ENCODE measurements at regions not wholly inside any gene's neighbourhood (a gene's known extent, or its start where the extent isn't known, plus 50 kb on each side); places are given as distances from the start of the nearest gene placed in this dataset.

DNA sequence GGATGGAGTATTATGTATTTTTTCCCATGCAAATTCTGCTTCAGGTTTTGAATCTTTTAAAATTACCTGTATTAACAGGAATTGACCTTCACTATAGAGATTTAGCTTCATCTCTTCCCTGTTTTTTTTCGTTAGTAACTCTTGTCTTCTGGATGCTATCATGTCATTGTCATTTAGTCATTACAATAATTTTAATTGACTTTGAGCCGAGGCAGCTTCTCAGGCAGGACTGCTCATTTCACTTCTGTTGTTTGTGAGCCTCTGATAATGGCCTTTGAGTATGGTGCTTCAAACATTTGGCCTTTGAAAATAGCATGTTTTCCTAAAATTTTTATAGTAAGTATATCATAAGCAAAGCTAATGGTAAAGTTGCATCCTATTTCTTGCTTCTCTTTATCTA, 375.1 kb upstream of the MMS22L start:
- TF ChIP-seq, protein P1, sequence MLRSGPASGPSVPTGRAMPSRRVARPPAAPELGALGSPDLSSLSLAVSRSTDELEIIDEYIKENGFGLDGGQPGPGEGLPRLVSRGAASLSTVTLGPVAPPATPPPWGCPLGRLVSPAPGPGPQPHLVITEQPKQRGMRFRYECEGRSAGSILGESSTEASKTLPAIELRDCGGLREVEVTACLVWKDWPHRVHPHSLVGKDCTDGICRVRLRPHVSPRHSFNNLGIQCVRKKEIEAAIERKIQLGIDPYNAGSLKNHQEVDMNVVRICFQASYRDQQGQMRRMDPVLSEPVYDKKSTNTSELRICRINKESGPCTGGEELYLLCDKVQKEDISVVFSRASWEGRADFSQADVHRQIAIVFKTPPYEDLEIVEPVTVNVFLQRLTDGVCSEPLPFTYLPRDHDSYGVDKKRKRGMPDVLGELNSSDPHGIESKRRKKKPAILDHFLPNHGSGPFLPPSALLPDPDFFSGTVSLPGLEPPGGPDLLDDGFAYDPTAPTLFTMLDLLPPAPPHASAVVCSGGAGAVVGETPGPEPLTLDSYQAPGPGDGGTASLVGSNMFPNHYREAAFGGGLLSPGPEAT (IDR thresholded peaks at IDR 0.05; ENCODE audit: low read depth) = no peak
- no peak for TF ChIP-seq TCF3 (IDR thresholded peaks at IDR 0.05; ENCODE audit: borderline replicate concordance, insufficient read depth, low read depth, low read length)
- TF ChIP-seq, protein P2, sequence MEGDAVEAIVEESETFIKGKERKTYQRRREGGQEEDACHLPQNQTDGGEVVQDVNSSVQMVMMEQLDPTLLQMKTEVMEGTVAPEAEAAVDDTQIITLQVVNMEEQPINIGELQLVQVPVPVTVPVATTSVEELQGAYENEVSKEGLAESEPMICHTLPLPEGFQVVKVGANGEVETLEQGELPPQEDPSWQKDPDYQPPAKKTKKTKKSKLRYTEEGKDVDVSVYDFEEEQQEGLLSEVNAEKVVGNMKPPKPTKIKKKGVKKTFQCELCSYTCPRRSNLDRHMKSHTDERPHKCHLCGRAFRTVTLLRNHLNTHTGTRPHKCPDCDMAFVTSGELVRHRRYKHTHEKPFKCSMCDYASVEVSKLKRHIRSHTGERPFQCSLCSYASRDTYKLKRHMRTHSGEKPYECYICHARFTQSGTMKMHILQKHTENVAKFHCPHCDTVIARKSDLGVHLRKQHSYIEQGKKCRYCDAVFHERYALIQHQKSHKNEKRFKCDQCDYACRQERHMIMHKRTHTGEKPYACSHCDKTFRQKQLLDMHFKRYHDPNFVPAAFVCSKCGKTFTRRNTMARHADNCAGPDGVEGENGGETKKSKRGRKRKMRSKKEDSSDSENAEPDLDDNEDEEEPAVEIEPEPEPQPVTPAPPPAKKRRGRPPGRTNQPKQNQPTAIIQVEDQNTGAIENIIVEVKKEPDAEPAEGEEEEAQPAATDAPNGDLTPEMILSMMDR (IDR thresholded peaks at IDR 0.05 in 2 of 3, conservative IDR thresholded peaks at IDR 0.05 in 1 of 3; ENCODE audit: control insufficient read depth in 2 of 3, extremely low read depth in 1 of 3, insufficient read depth in 1 of 3, low read depth in 3 of 3, low read length in 3 of 3) = no peak
- TF ChIP-seq, protein P3, sequence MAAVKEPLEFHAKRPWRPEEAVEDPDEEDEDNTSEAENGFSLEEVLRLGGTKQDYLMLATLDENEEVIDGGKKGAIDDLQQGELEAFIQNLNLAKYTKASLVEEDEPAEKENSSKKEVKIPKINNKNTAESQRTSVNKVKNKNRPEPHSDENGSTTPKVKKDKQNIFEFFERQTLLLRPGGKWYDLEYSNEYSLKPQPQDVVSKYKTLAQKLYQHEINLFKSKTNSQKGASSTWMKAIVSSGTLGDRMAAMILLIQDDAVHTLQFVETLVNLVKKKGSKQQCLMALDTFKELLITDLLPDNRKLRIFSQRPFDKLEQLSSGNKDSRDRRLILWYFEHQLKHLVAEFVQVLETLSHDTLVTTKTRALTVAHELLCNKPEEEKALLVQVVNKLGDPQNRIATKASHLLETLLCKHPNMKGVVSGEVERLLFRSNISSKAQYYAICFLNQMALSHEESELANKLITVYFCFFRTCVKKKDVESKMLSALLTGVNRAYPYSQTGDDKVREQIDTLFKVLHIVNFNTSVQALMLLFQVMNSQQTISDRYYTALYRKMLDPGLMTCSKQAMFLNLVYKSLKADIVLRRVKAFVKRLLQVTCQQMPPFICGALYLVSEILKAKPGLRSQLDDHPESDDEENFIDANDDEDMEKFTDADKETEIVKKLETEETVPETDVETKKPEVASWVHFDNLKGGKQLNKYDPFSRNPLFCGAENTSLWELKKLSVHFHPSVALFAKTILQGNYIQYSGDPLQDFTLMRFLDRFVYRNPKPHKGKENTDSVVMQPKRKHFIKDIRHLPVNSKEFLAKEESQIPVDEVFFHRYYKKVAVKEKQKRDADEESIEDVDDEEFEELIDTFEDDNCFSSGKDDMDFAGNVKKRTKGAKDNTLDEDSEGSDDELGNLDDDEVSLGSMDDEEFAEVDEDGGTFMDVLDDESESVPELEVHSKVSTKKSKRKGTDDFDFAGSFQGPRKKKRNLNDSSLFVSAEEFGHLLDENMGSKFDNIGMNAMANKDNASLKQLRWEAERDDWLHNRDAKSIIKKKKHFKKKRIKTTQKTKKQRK (IDR thresholded peaks at IDR 0.05; ENCODE audit: low read depth, low read length) = no peak
- TF ChIP-seq, protein P4, sequence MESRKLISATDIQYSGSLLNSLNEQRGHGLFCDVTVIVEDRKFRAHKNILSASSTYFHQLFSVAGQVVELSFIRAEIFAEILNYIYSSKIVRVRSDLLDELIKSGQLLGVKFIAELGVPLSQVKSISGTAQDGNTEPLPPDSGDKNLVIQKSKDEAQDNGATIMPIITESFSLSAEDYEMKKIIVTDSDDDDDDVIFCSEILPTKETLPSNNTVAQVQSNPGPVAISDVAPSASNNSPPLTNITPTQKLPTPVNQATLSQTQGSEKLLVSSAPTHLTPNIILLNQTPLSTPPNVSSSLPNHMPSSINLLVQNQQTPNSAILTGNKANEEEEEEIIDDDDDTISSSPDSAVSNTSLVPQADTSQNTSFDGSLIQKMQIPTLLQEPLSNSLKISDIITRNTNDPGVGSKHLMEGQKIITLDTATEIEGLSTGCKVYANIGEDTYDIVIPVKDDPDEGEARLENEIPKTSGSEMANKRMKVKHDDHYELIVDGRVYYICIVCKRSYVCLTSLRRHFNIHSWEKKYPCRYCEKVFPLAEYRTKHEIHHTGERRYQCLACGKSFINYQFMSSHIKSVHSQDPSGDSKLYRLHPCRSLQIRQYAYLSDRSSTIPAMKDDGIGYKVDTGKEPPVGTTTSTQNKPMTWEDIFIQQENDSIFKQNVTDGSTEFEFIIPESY (IDR thresholded peaks at IDR 0.05) = no peak
- TF ChIP-seq PAX5 (IDR thresholded peaks at IDR 0.05; ENCODE audit: borderline replicate concordance, low read depth, low read length) = no peak
- TF ChIP-seq MEF2A (IDR thresholded peaks at IDR 0.05; ENCODE audit: insufficient read depth, low read depth, low read length) = no peak
- no peak for TF ChIP-seq EZH2 (IDR thresholded peaks at IDR 0.05; ENCODE audit: borderline replicate concordance, control insufficient read depth, low read depth, low read length)
- no peak for TF ChIP-seq POLR2AphosphoS5 (IDR thresholded peaks at IDR 0.05; ENCODE audit: low read length)
- TF ChIP-seq SMC3 (IDR thresholded peaks at IDR 0.05; ENCODE audit: borderline replicate concordance, low read length) = no peak
- TF ChIP-seq MXI1 (IDR thresholded peaks at IDR 0.05; ENCODE audit: low read depth, low read length) = no peak
- TF ChIP-seq EP300 (IDR thresholded peaks at IDR 0.05; ENCODE audit: borderline replicate concordance in 1 of 2, control insufficient read depth in 1 of 2, low read depth in 2 of 2, low read length in 2 of 2) = no peak
- no peak for TF ChIP-seq EGR1 (IDR thresholded peaks at IDR 0.05; ENCODE audit: borderline replicate concordance in 1 of 2, low read depth in 2 of 2, low read length in 2 of 2)
- TF ChIP-seq, protein P5, sequence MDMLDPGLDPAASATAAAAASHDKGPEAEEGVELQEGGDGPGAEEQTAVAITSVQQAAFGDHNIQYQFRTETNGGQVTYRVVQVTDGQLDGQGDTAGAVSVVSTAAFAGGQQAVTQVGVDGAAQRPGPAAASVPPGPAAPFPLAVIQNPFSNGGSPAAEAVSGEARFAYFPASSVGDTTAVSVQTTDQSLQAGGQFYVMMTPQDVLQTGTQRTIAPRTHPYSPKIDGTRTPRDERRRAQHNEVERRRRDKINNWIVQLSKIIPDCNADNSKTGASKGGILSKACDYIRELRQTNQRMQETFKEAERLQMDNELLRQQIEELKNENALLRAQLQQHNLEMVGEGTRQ (IDR thresholded peaks at IDR 0.05; ENCODE audit: borderline replicate concordance, low read depth, low read length) = no peak

Data from GM12878 (cell line).